Gastroesophageal sphincter (tissue), 3 donors: ENCODE measurements at regions not wholly inside any gene's neighbourhood (a gene's known extent, or its start where the extent isn't known, plus 50 kb on each side); places are given as distances from the start of the nearest gene placed in this dataset.

Experiments
- EP300 ChIP-seq: sonication (generic); formaldehyde crosslinking; IDR thresholded peaks from one replicate; pipeline ENCODE4 v1.6.1; 2017; ENCODE audit warnings: antibody characterized with exemption, mild to moderate bottlenecking
- POLR2AphosphoS5 ChIP-seq: sonication (generic); formaldehyde crosslinking; IDR thresholded peaks from one replicate; pipeline ENCODE4 v1.6.1; 2017; ENCODE audit warnings: antibody characterized with exemption
- TF ChIP-seq, protein P1 (sequence below), 4 experiments: fragments of 200-600 bp in 2 of 4; fragments of 450-650 bp in 2 of 4; sonication (generic) in 1 of 4; IDR thresholded peaks; one replicate each; pipeline ENCODE4 v1.5.1; 2017 to 2019; ENCODE audit warnings: antibody characterized with exemption in 4 of 4, mild to moderate bottlenecking in 2 of 4, moderate library complexity in 2 of 4

DNA sequence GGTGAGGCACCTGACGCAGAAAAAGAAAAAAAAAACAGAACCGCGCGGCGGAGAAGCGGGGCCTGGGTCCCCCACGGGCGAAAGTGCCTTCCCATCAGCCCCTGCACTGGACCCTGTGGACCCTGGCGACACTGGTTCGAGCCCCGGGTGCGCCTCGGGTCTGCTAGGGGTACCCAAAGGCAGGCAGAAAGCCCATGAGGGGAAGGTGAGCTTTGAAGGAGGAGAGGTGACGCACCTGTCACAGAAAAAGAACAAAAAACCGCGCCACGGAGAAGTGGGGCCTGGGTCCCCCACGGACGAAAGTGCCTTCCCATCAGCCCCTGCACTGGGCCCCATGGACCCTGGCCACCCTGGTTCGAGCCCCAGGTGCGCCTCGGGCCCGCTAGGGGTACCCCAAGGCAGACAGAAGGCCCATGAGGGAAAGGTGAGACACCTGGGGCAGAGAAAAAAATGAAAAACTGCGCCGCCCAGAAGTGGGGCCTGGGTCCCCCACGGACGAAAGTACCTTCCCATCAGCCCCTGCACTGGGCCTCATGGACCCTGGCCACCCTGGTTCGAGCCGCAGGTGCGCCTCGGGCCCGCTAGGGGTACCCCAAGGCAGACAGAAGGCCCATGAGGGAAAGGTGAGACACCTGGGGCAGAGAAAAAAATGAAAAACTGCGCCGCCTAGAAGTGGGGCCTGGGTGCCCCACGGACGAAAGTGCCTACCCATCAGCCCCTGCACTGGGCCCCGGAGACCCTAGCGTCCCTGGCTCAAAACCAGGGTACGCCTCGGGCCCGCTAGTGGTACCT, 227.4 kb downstream of the CCDC74A start:
- TF ChIP-seq, protein P1, sequence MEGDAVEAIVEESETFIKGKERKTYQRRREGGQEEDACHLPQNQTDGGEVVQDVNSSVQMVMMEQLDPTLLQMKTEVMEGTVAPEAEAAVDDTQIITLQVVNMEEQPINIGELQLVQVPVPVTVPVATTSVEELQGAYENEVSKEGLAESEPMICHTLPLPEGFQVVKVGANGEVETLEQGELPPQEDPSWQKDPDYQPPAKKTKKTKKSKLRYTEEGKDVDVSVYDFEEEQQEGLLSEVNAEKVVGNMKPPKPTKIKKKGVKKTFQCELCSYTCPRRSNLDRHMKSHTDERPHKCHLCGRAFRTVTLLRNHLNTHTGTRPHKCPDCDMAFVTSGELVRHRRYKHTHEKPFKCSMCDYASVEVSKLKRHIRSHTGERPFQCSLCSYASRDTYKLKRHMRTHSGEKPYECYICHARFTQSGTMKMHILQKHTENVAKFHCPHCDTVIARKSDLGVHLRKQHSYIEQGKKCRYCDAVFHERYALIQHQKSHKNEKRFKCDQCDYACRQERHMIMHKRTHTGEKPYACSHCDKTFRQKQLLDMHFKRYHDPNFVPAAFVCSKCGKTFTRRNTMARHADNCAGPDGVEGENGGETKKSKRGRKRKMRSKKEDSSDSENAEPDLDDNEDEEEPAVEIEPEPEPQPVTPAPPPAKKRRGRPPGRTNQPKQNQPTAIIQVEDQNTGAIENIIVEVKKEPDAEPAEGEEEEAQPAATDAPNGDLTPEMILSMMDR (IDR thresholded peaks at IDR 0.05) = no peak
- TF ChIP-seq EP300 (no peak), POLR2AphosphoS5 (no peak)
